ENCODE measurements at regions not wholly inside any gene's neighbourhood (a gene's known extent, or its start where the extent isn't known, plus 50 kb on each side); places are given as distances from the start of the nearest gene placed in this dataset.

GRCh38 chr11:70931430-70931829, 320.9 kb downstream of the SHANK2 start:
- DNase-seq (ENCODE audit: low read depth), result no peak

- DNase-seq (ENCODE audit: low read depth), result no peak
Measured at GRCh38 chr11:70933981-70934583, 318.3 kb downstream of the SHANK2 start.

- no peak for DNase-seq (ENCODE audit: low read depth)
Measured at GRCh38 chr11:70935006-70935768, 317.2 kb downstream of the SHANK2 start.

GRCh38 chr11:70942593-70942992, 309.8 kb downstream of the SHANK2 start:
- no peak for DNase-seq (ENCODE audit: low read depth)

GRCh38 chr11:70944141-70944540, 308.2 kb downstream of the SHANK2 start:
- DNase-seq (ENCODE audit: low read depth), result no peak

GRCh38 chr11:70944636-70945035, 307.7 kb downstream of the SHANK2 start:
- no peak for DNase-seq (ENCODE audit: low read depth)

GRCh38 chr11:70948398-70948797, 304.0 kb downstream of the SHANK2 start:
- DNase-seq (ENCODE audit: low read depth), result no peak

- DNase-seq (ENCODE audit: low read depth), result no peak
Measured at GRCh38 chr11:70948855-70949531, 303.4 kb downstream of the SHANK2 start.

GRCh38 chr11:70951139-70951804, 301.1 kb downstream of the SHANK2 start:
- DNase-seq (ENCODE audit: low read depth), result no peak

GRCh38 chr11:70952191-70952590, 300.2 kb downstream of the SHANK2 start:
- DNase-seq (ENCODE audit: low read depth), result no peak

- no peak for DNase-seq (ENCODE audit: low read depth)
Measured at GRCh38 chr11:70953720-70954119, 298.7 kb downstream of the SHANK2 start.

- no peak for DNase-seq (ENCODE audit: low read depth)
Measured at GRCh38 chr11:70954471-70954870, 297.9 kb downstream of the SHANK2 start.
